B cell (primary cell): ENCODE measurements at regions not wholly inside any gene's neighbourhood (a gene's known extent, or its start where the extent isn't known, plus 50 kb on each side); places are given as distances from the start of the nearest gene placed in this dataset.

ENCODE experiments used
- CTCF ChIP-seq: fragments of 200-600 bp; IDR thresholded peaks from one replicate; pipeline ENCODE4 v1.8.0; 2022; ENCODE audit warnings: antibody characterized with exemption, mild to moderate bottlenecking
- EZH2 ChIP-seq: IDR thresholded peaks from 2 replicates; pipeline ENCODE4 v1.6.1; 2012; ENCODE audit warnings: borderline replicate concordance, low read depth, mild to moderate bottlenecking, moderate library complexity, low read length; ENCODE audit not compliant: insufficient read depth, poor library complexity, severe bottlenecking

- no peak for TF ChIP-seq CTCF
- no peak for TF ChIP-seq EZH2
These were observed 106.1 kb downstream of the TFAP2C start for GRCh38 chr20:56735084-56735642.
